GM21367 (cell line): ENCODE measurements at regions not wholly inside any gene's neighbourhood (a gene's known extent, or its start where the extent isn't known, plus 50 kb on each side); places are given as distances from the start of the nearest gene placed in this dataset.
"Not testable (repeated sequence)": the region's sequence is repeated elsewhere in the genome, so short reads cannot be mapped to it uniquely, and the experiment has no call there.

Experiments used
- ATAC-seq: cut with Tn5 transposase; IDR thresholded peaks from one replicate; pipeline ENCODE4 v1.9.1; 2021; ENCODE audit not compliant: unreplicated experiment

DNA sequence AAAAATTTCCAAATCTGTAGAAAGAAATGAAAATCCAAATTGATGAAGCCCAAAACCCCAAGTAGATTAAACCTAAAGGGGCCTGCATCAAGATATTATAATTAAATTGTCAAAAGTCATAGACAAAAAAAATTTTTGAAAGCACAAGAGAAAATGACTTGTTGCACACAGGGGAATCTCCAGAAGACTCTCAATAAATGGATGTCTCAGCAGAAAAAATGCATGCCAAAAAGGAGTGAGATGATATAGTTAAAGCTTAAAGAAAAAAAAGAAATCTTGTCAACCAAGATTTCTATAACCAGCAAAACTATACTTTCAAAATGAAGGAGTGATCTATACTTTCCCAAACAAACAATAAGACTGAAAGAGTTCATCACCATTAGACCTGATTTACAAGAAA, 393.2 kb upstream of the SPAG17 start:
- ATAC-seq, result no peak

DNA sequence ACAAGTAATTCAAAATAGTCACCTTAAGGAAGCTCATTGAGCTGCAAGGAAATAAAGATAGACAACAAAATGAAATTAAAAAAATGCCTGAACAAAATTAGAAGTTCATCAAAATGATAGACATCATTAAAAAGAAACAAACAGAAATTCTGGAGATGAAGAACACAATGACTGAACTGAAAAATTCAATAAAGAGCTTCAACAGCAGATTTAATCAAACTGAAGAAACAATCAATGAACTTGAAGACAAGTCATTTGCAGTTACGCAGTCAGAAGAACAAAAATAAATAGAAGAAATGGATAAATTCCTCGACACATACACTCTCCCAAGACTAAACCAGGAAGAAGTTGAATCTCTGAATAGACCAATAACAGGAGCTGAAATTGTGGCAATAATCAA, 390.0 kb upstream of the SPAG17 start:
- ATAC-seq, result no peak

DNA sequence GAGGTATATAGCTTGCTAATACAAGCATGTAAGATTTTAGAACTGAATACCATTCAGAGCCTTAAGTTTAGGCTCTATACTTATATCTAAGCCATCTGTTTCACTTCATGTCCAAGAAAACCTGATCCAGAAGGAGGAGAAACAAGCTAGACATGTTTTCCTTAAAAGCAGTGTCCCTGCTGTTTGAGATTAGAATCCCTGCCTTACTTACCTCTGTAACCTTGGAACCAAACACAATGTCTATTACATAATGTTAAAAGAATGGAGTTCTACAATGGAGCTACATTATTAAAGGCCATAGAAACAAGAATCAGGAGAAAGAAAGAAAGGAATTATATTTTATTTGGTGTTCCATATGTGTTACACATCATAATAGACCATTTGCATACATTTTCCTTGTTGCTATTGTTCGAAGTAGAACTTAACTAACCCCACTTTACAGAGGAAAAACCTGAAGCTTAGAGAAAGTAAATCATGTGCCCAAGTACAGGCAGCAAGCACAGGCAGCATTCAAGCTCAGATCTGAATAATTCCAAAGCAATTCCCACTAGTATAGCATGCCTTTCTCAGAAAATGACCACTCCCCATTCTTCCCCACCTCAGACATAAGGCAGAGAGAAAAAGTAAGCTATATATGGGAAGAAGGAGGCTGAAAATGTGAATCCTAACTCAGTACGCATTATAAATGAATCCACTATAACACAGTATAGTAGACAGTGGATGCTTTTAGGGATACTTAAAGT, 380.1 kb upstream of the SPAG17 start:
- no peak for ATAC-seq

DNA sequence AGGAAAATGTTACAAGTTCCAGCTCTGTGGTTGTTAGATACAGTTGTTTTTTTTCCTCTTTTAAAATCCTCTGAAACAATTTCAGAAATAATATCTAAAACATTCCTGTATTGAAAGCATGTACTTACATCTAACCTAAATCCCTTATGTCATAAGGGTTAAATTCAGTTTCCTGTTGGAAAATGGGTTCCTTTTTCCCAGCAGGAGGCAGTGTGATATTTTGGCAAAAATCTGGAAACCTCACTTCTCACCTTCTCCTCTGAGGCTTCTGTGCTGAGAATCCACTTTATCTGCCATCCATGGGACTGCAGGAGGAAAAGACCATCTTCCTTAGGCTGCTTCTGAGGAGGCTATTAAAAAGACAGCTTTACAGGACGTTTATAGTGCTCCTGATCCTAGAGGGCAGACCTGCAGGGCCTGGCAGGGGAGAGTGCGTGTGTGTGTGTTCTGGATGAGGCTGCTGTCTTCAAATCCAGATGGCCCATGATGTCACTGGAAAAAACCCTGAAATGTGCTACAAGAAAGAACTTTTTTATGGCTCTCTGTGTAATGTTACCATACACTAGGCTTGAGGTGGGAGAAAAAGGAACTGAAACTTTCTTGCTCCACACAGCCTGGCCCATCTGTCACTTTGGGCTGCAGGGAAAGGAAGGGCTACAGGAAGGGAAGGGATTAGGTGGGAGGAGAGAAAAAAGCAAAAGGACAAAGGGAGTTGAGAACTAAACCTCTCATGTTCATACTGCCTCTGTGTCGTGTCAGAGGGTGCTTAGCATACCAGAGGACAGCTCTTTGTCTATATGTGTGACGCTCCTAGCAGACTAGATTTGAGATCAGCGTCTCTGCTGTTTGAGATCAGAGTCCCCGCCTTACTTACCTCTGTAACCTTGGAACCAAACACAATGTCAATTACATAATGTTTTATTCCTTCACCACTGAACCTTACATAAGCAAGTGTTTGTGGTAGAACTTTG, 379.2 kb upstream of the SPAG17 start:
- no peak for ATAC-seq

DNA sequence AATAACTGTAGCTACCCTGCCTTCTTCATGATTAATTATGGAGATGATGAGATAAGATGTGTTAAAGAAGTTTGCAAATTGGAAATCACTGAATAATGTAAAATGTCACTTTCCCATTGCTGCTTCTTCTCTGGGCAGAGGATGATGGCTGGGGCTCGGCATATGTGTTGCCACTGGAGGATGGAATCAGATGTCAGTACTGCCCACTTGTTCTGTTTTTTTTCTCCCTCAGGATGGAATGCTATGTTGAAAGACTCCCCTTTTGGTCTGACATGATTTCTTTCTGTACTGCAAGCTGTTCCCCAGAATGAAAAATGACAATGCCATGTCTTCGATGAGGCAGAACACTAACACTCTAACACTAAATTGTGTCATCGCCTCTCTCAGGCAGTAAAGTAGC, 373.9 kb upstream of the SPAG17 start:
- ATAC-seq, result no peak

DNA sequence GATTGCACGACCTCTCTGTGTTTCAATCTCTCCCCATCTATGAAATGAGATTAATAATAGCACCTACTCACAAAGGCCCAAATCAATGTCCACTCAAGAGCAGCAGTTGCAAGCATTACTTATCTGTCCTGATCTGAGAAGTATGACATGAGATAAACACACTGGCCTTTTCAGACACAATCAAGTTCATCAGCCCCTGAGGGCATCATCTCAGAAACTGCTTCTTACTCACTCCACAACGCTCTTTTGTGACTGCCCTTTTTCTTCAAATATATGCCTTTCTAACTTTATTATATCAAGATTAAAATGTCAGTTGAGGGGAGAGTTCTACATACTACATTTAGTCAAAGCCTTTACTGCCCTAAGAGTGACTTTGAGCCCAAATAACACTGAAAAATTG, 371.9 kb upstream of the SPAG17 start:
- no peak for ATAC-seq

DNA sequence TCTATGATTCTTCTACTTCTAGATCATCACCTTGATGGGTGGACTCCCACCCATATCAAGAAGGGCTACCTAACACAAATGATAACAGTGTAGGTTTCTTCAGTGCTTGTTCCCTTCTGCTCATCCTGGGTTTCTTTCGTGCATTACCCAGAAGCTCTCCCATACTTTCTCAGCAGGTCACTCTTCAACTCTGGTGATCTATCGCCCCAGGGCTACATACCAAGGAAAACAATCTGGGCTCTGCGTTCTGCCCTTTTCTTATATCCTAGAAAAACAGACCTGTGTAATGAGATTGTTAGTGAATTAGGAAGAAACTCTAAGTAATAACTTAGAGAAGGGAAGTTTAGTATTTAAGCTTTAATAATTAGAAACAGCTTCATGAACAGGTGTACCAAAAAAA, 370.6 kb upstream of the SPAG17 start:
- no peak for ATAC-seq

DNA sequence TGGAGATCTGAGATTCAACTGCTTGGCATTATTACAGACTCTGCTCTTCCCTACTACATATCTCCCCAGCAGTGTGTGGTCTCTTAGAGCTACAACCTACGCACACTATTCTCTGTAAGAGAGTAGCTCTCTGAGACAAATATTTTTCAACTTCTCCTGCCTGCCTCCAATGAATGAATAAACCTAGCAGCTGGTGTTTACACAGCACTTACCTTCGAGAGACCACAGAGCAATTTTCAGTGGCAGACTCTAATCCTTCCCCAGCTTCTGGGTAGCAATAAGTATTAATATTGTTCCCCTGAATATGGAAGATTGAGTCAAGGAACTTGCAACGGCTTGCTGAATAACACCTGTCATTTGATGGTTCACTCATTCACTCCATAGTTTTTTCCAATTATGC, 350.9 kb upstream of the SPAG17 start:
- no peak for ATAC-seq

DNA sequence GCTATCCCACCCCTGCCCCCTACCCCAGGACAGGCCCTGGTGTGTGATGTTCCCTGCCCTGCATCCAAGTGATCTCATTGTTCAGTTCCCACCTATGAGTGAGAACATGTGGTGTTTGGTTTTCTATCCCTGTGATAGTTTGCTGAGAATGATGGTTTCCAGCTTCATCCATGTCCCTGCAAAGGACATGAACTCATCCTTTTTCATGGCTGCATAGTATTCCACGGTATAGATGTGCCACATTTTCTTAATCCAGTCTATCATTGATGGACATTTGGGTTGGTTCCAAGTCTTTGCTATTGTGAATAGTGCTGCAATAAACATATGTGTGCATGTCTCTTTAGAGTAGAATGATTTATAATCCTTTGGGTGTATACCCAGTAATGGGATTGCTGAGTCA, 326.9 kb upstream of the SPAG17 start:
- not testable (repeated sequence) for ATAC-seq

DNA sequence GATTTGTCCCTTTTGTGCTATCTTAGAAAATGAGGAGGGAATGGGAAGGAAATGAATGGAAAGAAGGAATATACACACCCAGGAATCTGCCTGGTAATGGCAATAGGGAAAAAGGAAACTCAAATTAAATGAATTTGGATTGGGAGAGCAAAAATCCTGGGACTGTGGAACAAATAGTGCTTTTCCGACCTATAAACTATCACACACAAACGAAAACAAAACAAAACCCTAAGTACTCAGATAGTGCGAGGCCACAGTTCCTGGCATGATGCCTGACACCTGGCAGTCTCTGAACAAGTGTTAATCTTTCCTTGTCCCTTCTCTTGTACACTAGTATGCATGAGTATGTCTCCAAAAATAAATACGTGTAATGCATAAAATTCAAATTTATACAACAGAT, 319.8 kb upstream of the SPAG17 start:
- no peak for ATAC-seq

DNA sequence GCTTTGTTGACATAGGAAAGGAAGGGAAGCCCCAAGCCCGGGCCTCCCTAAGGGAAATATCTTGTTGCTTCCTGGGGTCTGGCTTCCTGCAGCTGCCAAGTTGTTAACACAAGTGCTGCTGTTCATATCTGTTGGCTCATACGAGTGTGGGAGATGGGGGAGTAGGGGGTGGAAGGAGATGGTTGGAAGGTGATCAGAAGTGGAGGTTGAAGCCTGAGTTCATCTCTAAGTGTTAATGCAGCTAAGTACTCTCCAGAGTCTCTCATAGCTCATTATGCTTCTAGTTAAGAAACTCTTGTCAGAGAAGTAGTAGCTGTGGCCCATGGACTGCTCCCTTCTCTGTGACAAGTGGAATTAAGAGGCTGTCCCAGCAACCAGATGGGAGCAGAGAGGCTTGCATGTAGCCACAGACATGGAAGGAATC, 319.2 kb upstream of the SPAG17 start:
- ATAC-seq, result no peak

DNA sequence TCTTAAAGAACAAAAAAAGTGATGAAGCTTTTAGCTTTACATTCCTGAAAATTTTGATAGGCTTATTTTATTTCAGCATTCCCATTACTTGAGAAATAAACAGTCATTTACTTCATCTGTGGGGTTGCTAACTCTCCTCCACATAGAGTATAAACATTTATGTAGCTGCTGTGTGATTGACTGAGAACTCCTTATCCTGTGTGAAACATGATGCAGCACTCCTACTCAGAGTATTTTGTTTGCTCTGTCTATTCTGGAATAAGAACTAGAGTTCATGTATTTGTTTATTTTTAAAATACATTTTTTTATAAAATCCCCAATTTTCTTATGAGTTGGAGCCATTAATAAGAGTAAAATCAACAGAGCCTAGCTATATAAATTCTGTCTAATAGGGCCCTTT, 318.7 kb upstream of the SPAG17 start:
- no peak for ATAC-seq

DNA sequence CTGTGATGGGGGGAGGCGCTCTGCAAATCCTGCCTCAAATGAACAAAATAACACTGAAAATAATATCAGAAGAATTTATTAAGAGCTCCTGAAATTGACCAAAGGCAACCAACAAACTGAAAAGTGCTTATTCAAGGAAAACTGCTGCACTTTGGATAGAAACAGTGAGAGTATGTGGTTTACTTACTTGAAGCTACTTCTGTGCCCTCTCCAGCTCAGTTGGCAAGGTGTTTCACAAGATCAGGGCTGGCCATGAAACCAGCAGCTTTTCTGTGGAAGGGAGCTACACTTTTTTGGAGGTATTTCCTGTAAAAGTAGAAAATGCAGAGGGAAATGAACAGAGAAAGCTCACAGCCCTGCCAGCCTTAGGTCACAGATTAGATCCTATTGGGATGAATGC, 310.0 kb upstream of the SPAG17 start:
- no peak for ATAC-seq

DNA sequence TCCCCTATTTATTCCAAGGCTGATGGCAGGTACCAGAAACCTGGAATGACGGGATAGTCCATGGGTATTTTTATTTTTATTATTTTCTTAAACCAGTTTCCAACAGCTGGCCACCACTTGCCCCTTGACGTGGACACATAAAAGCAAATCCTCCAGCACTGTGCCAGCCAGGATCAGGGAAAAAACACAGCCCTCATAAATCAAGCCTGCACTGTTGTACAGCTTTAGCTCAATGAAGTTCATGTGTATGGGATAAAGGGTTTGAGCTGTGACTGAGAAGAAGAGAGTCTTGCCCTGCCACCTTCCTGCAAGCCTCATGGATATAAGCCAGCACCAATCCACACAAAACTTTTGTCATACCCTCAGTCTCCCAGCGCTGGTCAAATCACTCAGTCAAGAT, 303.8 kb upstream of the SPAG17 start:
- no peak for ATAC-seq

DNA sequence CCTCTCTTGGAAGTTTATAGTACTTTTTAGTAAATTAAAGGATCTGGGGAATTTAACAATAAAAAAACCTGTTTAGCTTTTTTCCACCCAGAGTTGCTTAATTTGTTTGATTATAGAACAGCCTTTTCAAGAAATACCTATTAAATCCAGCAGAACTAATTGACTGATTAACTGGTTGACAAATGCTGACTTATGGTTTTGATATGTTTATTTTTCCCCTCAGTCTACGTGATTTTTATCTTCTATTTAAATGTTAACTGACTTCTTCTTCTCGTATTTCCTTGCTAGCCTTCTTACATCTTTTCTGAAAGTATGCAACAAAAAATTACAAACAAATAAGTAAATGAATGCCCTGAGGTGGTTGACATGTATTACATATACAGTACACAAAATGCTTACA, 302.9 kb upstream of the SPAG17 start:
- no peak for ATAC-seq

DNA sequence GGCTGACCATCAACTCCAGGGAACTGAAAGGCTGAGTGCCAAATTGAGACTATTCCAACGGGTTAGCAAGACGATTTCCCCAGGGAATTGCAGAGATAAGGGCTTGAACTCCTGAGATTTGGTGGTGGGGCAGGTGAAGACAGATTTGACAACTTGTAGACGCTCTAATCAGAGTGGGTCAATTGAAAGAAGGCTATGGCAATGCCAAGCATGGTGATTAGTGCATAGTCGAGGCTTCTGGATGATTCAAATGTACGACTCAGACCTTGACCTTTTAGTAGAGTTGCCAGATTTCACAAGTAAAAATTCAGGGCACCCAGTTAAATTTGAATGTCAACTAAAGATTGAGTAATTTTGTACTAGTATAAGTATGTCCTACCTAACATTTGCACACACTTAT, 302.1 kb upstream of the SPAG17 start:
- no peak for ATAC-seq

DNA sequence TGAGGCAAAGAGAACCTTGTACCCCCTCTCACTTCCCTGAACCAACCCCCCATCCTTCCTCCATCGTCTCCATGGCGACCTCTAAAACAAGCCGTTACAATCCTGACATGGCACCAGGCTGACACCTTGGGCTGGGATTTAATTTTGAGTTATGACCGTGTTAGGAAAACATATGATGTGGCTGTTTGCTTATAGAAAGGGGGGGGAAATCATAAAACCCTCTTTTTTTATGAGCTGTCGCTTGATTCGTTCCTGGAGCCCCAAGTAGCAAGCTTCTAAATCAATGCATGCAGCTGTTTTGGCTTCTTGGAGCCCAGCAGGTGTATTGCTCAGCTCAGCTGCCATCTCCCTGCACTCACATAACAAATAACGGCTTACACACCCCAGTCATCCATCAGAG, 301.2 kb upstream of the SPAG17 start:
- ATAC-seq, result no peak

DNA sequence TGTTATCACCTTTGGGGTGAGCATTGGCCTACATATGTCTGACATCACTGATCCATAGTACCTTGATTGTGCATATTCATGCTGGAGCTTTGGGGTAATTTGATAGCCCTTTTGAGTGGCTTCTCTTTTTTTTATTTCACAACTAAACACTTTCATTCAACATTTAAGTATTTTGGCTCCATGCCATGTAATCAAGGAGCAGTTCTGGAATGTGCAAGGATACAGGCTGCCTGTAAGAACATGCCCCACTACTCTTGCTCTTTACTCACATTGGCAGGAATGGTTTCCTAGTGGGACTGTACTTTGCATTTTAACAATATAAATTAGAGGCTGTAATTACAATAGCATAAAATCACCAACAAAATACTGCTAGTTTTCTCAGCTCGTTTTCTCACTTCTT, 300.7 kb upstream of the SPAG17 start:
- no peak for ATAC-seq

DNA sequence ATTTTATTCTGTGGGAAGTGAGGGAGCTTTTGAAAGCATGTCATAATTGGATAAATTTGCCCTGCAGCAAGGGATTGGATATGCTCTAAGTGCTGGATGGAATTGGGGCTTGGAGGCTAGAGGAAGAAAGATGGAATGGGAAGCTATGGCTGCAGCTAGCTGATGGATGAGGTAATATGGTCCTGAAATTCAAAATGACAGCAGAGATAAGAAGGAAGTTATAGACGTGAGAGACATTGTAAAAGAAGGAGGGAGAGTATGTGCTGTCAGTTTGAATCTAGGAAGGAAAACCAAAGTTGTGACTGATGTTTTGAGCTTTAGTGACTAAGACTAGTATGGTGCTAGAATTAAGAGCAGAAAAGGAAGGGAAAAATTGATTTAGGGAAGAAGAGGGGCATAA, 299.9 kb upstream of the SPAG17 start:
- ATAC-seq, result no peak

DNA sequence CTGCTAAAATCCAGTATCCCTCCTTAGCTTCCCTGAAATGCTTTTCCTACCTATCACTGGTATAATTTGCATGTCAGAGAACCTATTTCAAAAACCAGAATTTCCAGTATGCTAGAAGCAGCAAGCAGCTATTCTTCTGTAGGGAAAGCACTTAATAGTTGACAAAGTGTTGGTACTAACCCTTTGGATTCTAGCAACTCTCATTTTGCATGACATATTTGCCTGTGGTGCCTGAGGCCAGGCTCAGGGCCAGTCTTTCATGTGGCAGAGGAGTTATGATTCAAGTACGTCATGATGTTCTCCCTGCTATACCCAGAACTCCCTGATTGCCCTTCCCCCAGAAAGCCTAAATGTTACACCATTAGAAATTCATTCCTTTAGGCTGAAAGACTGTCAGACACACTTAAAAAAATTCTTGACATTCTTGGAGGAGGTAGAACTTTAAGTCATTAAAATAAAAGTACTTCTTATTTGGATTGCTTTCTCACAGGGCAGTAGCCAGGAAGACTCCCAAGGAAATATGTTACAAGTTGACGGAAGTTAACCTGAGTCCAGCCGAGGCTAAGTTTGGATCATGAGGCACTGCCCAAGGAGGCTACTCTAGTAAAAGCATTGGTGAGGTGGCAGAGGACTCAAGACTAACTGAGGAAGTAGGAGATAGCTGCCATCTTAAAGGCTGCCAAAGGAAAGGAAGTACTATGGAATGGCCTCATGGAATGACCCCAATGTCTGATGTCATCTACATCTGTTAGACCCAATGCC, 298.4 kb upstream of the SPAG17 start:
- no peak for ATAC-seq

DNA sequence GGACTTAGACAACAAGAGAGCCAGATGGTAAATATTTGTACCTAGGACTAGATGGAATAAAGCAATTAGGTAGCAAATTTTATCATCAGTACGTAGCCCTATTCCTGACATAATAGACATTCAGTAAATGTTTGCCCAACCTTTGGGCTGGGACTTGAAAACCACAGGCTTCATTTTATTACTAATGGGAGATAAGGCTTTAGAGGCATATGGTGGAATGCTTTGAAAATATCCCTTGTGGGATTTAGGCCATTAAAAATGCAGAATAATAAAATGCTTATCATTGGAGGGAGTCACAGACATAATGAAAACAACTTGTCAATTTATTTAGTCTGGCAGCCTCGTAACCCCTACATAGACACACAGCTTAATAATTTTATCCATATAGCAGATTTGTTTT, 296.1 kb upstream of the SPAG17 start:
- no peak for ATAC-seq

DNA sequence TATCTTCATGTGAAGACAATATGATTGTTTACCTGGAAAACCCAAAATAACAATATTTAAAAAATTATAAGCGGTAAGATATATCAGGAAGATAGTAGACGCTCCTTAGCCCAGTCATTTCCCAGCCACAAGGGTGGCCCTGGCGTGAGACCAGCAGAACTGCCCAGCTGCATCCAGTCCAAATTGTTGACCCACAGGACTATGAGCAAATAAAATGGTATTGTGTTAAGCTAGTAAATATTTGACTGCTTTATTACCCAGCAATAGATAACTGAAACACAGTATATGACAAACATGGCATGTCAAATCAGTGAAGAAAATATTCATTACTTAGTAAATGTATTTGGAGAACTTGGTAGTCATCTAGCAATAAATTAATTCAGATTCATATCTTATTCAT, 294.3 kb upstream of the SPAG17 start:
- no peak for ATAC-seq
